ENCODE measurements at regions not wholly inside any gene's neighbourhood (a gene's known extent, or its start where the extent isn't known, plus 50 kb on each side); places are given as distances from the start of the nearest gene placed in this dataset.

DNA sequence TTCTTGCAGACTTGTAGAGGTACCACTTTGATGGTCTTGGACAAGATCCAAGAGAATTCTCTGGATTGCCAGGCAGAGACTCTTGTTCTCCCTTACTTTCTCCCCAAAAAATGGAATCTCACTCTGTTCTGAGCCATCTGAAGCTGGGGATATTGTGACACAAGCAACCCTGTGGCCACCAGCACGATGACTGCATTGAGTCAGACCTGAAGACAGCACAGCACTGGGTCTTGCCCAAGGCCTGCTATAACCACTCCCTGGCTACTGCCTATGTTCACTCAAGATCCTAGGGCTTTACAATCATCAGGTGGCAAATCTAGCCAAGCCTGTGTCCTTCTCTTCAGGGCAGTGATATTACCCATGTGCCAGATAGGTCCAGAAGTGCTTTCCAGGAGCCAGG is 202.5 kb upstream of the SERP2 start:
- Histone ChIP-seq H3K14ac (ENCODE audit: insufficient read length) (no peak overlapping the region), H4K91ac (replicated peaks; ENCODE audit: insufficient read length, low read length) (no peak overlapping the region), H4K5ac (ENCODE audit: insufficient read length, low read depth, low read length) (no peak overlapping the region), H3K27me3 (replicated peaks in 1 of 4; ENCODE audit: control insufficient read depth in 3 of 4, extremely low read depth in 1 of 4, insufficient read depth in 3 of 4, low read length in 3 of 4) (no peaks in the 10 kb centered on the region), H2BK12ac (ENCODE audit: low read depth, low read length) (no peak overlapping the region), H3K56ac (replicated peaks; ENCODE audit: insufficient read length, low read depth, low read length) (no peak overlapping the region), H3K23me2 (ENCODE audit: low read depth, low read length) (no peaks in the 10 kb centered on the region), H4K8ac (ENCODE audit: extremely low read depth, insufficient read depth, low read length) (no peak overlapping the region), H3K9me3 (ENCODE audit: insufficient read depth in 2 of 2, low read depth in 1 of 2, low read length in 1 of 2) (peaks cover 0 to 4% of the 10 kb centered on the region in 2 experiments; a peak in 1 of 4 replicates), H2AK5ac (ENCODE audit: low read depth, low read length) (no peak overlapping the region), H2AFZ (ENCODE audit: low read length) (no peak overlapping the region), H3K4me1 (replicated peaks in 1 of 4; ENCODE audit: control insufficient read depth in 3 of 4, insufficient read depth in 4 of 4, low read length in 3 of 4) (peaks cover 0 to 3% (median 0%) of the 10 kb centered on the region in 4 experiments; a peak in 1 of 7 replicates), H2BK20ac (ENCODE audit: low read length) (no peak overlapping the region), H3K4ac (replicated peaks; ENCODE audit: insufficient read length, low read depth, low read length) (no peak overlapping the region), H3K27ac (ENCODE audit: low read depth, low read length) (no peak overlapping the region), H2BK5ac (ENCODE audit: low read depth, low read length) (no peak overlapping the region), H3K79me1 (ENCODE audit: low read depth, low read length) (no peaks in the 10 kb centered on the region), H3K9ac (replicated peaks in 1 of 4; ENCODE audit: extremely low read depth in 1 of 4, low read depth in 3 of 4, low read length in 3 of 4) (no peak overlapping the region), H3K23ac (ENCODE audit: insufficient read length) (no peak overlapping the region), H3K18ac (ENCODE audit: extremely low read depth, low read length) (no peak overlapping the region), H3K79me2 (ENCODE audit: control insufficient read depth in 1 of 2, insufficient read depth in 2 of 2, low read length in 2 of 2) (no peaks in the 10 kb centered on the region), H3K4me2 (ENCODE audit: insufficient read depth in 1 of 2, low read depth in 2 of 2, low read length in 2 of 2) (no peak overlapping the region), H3K36me3 (ENCODE audit: control insufficient read depth in 2 of 4, insufficient read depth in 4 of 4, low read length in 3 of 4) (no peaks in the 10 kb centered on the region), H4K20me1 (replicated peaks in 1 of 2; ENCODE audit: control insufficient read depth in 1 of 2, insufficient read depth in 2 of 2, low read length in 2 of 2) (no peaks in the 10 kb centered on the region), H2BK120ac (replicated peaks; ENCODE audit: low read depth, low read length) (no peak overlapping the region), H2BK15ac (ENCODE audit: low read length) (no peak overlapping the region), H3K4me3 (ENCODE audit: extremely low read depth in 1 of 4, insufficient read depth in 2 of 4, low read depth in 3 of 4, low read length in 4 of 4) (no peak overlapping the region)
- ChIA-PET CTCF (ENCODE audit: partially characterized antibody) (interaction anchor here (4.2 kb wide), 1 partner anchor 20 kb away, joined by 14 read pairs; no protein-coding TSS in a partner anchor), POLR2A (ENCODE audit: partially characterized antibody) (no interaction called here)
- 80% methylated on average over 1 of the region's 1 CpG; no CpG with 5 or more reads in 1 of the 2 experiments for WGBS, 2 experiments (ENCODE audit: extremely low coverage in 1 of 2, insufficient coverage in 1 of 2, insufficient read length in 1 of 2, insufficient replicate concordance in 2 of 2, low coverage in 1 of 2, low lambda C conversion rate in 2 of 2, missing lambda C conversion rate in 1 of 2)
- TF ChIP-seq TAF7 (optimal IDR thresholded peaks at IDR 0.05; ENCODE audit: borderline replicate concordance, low read depth, low read length) (no peak), YY1 (IDR thresholded peaks at IDR 0.05; ENCODE audit: low read depth, low read length) (no peak), NRF1 (IDR thresholded peaks at IDR 0.05; ENCODE audit: low read depth, low read length) (no peak), CREB1 (IDR thresholded peaks at IDR 0.05) (no peak), TAF1 (IDR thresholded peaks at IDR 0.05; ENCODE audit: low read depth, low read length) (no peak), RAD21 (IDR thresholded peaks at IDR 0.05 in 1 of 2, conservative IDR thresholded peaks at IDR 0.05 in 1 of 2; ENCODE audit: low read depth in 2 of 2, low read length in 2 of 2) (no peak), SRF (IDR thresholded peaks at IDR 0.05; ENCODE audit: low read depth, low read length) (no peak), POU5F1 (IDR thresholded peaks at IDR 0.05; ENCODE audit: low read depth, low read length) (no peak)
- TF ChIP-seq, protein P1, sequence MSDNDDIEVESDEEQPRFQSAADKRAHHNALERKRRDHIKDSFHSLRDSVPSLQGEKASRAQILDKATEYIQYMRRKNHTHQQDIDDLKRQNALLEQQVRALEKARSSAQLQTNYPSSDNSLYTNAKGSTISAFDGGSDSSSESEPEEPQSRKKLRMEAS (IDR thresholded peaks at IDR 0.05): no peak
- TF ChIP-seq, protein P2, sequence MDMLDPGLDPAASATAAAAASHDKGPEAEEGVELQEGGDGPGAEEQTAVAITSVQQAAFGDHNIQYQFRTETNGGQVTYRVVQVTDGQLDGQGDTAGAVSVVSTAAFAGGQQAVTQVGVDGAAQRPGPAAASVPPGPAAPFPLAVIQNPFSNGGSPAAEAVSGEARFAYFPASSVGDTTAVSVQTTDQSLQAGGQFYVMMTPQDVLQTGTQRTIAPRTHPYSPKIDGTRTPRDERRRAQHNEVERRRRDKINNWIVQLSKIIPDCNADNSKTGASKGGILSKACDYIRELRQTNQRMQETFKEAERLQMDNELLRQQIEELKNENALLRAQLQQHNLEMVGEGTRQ (IDR thresholded peaks at IDR 0.05; ENCODE audit: low read length): no peak
- TF ChIP-seq, protein P3, sequence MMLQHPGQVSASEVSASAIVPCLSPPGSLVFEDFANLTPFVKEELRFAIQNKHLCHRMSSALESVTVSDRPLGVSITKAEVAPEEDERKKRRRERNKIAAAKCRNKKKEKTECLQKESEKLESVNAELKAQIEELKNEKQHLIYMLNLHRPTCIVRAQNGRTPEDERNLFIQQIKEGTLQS (IDR thresholded peaks at IDR 0.05; ENCODE audit: insufficient read depth, low read depth, low read length): no peak
- DNase-seq (ENCODE audit: low read depth in 1 of 2, low spot score in 2 of 2) (no peak), FAIRE-seq (no peak)
